HG03520 (cell line): ENCODE measurements at regions not wholly inside any gene's neighbourhood (a gene's known extent, or its start where the extent isn't known, plus 50 kb on each side); places are given as distances from the start of the nearest gene placed in this dataset.
"Not testable (repeated sequence)": the region's sequence is repeated elsewhere in the genome, so short reads cannot be mapped to it uniquely, and the experiment has no call there.

Source experiments
- ATAC-seq: cut with Tn5 transposase; IDR thresholded peaks from one replicate; pipeline ENCODE4 v1.9.1; 2021; ENCODE audit warnings: mild to moderate bottlenecking, moderate library complexity; ENCODE audit not compliant: unreplicated experiment

DNA sequence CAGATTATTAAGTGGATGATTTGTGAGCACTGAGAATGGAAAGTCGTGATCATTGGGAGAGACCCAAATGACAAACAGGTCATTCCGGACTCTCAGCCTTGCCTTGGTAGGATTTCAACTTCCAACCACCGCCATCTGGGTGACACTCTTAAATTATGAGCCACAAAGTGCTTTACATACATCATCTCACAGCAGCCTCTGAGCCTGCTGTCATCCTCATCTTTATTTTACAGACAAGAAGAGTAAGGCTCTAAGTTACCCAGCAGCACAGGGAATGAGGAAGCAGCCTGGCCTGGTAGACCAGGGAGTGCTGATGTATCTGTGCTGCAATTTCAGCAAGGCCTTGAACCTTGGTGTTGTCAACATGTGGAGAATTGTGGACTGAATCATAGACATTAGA, 105.8 kb upstream of the TRIM2 start:
- ATAC-seq, result no peak

DNA sequence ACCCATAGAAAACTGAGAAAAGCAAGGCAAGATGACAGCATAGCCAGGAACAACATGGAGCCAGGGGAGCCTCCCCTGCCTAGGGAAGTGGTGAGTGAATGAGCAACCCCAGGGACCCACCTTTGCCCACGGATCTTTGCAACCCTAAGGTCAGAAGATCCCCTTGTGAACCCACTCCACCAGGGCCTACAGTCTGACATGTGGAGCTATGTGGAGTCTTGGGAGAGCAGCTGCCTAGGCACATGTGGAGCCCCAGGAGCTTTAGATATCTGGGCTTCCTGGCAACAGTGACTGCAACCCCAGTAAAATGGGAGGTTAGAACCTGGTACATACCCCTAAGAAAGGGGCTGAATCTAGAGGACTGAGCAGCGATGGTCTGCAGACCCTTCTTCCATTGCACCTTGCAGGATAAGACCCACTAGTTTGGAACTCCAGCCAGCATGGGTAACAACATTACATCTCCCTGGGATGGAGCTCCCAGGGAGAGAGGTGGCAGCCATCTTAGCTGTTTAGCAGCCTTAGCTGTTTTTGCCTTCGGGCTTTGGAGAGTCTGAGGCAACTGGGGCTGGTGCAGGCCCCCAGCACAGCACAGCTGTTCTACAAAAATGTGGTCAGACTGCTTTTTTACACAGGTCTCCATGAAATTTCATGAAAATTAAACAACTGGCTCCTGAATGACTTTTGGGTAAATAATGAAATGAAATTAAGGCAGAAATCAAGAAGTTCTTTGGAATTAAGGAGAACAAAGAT, 104.7 kb upstream of the TRIM2 start:
- no peak for ATAC-seq

DNA sequence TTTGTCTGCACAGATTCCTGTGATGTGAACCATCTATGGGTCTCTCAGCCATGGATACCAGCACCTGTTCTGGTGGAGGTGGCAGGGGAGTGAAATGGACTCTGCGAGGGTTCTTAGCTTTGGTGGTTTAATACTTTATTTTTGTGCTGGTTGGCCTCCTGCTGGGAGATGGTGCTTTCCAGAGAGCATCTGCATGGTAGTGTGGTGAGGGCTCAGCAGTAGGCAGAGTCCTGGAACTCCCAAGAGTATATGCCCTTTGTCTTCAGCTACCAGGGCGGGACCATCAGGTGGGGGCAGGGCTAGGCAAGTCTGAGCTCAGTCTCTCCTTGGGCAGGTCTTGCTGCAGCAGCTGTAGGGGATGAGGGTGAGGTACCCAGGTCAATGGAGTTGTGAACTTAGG, 97.5 kb upstream of the TRIM2 start:
- not testable (repeated sequence) for ATAC-seq

DNA sequence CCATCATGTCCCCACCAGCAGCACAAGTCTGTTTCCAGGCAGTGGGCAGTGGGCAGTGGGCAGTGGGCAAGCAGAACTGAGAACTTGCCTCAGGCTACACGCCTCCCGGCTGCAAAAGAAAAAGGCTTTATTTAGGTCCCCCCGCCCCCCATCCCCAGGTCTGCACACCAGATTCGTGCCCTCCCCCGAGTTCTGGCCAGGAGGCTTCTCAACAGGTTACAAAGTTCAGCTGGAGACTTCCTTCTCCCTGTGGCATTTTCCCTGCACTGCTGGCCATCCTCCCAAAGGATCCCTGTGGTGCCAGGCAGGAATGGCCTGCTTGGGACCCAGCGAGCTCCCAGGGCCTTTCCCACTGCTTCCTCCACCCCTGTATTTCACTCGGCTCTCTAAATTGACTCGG, 97.0 kb upstream of the TRIM2 start:
- ATAC-seq, result no peak

DNA sequence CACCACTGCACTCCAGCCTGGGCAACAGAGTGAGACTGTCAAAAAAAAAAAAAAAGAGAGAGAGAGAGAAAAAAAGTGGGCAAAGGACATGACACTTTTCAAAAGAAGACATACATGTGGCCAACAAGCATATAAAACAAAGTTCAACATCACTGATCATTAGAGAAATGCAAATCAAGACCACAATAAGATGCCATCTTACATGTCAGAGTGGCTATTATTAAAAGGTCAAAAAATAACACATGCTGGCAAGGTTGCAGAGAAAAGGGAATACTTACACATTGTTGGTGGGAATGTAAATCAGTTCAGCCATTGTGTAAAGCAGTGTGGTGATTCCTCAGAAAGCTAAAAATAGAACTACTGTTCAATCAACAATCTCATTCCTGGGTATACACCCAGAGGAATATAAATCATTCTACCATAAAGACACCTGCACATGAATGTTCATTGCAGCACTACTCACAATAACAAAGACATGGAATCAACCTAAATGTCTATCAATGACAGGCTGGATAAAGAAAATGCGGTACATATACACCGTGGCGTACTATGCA, 94.9 kb upstream of the TRIM2 start:
- ATAC-seq, result no peak

DNA sequence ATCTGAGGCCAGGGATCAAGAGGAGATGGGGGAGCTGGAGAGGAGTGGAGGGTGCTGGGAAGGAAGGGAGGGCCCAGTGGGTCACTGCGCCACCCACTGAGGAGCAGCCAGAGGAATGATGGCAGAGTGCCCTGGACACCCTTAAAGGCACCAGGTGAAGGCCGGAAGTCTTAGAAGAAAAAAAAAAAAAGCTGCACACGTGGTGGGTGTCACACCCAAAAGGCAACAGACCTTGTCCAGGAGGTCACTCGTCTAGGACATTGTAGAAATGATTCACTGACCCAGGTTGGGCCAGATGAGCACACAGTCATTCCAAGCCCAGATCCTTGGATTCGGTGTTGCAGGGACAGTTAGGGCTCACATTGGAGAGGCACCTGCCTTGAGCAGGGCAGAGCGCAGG, 93.5 kb upstream of the TRIM2 start:
- no peak for ATAC-seq

DNA sequence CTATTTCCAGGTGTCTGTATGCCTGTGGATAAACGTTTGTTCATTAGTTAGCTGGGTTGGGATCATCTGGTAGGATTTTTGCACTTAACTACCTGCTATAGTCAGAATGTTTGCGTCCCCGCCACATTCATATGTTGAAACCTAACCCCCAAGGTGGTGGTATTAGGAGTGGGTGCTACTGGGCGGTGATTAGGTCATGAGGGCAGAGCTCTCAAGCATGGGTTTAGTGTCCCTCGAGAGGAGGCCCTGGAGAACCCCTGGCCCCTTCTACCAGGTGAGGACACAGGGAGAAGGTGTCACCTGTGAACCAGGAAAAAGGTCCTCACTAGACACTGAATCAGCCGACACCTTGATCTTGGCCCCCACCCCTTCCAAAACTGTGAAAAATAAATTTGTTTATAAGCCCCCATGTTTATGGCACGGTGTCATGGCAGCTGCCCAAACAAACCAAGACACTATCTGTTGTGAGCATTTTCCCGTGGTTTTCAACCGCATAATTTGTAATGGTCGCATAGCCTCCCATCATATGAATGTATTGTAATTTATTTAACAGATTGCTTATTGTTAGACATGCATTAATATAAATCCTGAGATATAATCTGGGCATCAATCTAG, 92.7 kb upstream of the TRIM2 start:
- no peak for ATAC-seq

DNA sequence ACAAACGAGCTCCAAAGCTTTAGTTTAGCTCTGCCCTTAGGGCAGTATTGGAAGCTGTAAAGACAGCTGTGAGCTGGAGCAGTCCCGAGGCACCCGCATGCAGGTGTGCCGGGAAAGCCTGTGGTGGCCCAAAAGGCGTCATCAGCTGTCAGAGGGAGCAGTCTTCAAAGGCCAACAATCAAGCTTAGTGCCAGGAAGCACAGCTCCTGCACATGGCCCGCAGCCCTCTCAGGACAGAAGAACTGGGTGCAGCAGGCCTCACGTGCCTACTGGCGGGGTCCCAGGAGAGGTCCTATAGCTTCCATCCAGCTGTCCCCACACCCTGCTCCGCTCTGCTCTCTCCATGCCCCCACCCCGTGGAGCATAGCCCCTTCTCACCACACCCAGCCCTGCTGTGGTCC, 92.2 kb upstream of the TRIM2 start:
- no peak for ATAC-seq

DNA sequence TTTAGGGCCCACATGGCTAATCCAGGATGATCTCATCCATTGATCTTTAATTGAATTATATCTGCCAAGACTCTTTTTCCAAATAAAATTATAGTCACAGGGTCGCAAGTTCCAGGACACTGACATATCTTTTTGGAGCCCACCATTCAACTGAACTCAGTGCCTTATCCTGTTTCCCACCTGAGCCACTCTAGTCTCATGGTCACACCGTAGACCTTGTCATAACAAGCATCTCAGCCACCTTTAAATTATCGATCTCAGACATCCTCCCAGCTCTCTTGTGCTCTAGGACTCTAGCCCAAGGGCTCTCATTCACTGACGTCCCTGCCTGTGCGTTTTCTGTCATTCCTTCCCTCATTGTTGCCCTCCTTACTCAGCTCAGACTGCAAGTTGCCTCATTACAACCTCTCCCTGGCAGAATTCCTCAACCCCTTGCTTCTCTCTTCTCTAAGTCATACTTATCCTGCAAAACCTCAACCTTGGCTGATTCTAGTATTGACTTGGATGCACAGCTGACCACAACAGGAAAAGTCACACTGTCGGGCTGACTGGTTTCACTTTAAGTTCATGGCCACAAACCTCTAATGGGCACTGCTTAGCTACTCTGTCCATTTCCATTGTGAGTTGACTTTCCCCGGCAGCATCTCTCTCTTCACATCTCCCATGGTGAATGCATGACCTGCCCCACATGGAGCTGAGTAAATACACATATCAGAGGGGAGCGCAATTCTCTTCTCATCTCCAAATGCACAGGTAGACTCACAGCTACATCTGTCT, 91.0 kb upstream of the TRIM2 start:
- ATAC-seq, result no peak

DNA sequence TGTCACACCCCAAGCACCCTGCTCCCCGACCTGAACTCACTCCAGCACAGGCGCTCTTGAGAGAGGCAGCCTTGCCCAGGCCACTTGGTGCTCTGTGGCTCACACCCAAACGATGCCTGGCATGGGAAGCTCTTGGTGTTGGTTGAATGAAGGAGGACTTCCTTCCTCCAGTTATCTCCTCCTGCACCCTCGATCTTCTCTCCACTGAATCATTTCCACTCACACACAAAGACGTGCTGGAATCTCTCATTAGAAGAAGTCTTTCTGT, 90.5 kb upstream of the TRIM2 start:
- ATAC-seq, result no peak

DNA sequence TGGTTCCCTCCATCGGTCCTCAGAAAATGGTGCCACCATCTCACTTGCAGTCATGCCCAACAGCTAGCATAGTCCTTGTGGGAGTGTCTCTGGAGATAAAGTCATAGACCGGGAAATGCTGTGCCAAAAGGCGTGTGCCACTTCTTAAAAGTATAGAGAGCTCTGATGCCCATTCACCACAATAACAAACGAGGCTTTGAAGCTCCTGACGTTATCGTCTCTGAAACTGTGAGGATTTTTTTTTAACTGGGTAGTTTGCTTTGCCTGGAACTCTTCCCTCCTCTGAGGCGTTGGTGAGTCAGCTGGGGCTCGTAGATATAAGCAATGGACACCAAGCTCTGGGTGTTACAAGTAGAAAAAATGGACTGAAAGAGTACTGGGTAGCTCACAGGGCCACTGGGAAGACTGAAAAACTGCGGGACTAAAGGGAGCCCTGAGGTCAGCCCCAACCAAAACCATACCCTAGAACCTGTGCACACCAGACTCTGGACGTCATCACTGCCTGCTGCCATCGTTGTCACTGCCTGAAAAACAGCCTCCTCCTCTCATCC, 89.4 kb upstream of the TRIM2 start:
- no peak for ATAC-seq

DNA sequence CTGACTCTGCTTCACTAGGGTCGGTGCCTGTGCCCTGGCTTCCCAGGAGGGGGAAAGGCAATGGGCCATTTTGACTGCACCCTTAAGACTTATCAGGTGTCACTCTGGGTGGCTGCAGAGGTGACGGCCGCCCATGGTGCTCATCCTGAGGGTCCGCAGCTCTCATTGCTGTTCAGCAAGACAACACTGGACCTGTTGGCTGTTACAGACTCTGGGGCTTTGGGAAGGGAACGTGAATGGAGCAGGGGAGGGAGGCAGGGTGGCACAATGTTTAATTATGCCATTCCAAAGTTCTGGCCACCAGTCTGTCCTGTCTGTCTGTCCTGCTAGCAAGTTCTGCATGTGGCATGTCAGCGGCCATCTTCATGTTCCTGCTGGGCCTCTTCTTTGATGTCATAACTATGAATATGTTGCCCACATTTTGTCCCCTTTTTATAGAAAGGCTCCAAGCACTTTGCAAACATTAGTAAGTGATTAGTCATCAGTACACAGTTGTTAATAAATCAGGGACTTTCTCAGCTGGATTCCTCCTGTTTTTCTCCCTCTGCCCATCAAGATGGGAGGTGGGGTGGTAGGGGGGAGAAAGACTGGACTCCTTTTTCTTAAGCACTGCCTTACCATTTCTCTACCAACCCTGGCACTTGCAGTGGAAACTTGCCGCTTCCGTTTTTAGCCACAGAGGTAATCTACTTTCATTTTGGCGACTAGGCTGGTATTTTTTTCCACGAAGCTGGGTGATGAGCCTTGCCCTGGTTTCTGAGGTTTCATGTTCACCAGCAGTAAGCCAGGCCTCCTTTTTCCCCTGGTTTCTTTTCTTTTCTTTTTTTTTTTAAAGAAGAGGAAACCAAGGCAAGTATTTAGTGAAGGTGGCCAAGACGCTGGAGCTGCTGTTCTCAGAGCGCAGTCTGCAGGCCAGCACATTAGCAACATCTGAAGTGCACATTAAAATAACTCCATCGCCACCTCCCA, 88.6 kb upstream of the TRIM2 start:
- ATAC-seq, result peak; percentile 64

DNA sequence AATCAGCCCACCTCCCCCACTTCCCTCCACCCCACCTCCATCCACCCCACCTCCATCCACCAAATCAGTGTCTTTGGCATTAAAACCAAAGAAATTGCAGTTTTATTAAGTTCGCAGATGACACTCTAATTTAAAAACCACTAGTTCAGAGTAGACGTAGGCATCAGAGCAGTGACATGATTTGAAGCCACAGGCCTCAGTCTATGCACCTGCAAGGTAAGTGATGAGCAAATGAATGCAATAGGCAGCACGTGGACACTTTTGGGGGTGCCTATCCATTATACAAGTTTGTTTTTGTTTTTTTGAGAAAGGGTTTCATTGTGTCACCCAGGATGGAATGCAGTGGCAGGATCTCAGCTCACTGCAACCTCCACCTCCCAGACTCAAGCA, 88.0 kb upstream of the TRIM2 start:
- no peak for ATAC-seq

DNA sequence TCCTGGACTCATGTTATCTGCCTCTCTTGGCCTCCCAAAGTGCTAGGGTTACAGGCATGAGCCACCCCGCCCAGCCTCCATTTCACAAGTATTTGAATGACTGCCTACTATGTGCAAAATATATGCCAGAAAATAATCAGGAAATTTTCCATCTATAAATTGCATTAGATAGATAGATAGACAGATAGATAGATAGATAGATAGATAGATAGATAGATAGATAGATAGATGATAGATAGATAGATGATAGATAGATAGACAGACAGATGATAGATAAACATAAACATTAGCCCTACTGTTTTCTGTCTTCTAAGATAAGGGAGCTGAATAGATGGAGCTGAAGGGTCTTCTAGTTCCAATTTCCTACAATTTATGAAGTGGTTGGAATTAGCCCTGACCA, 87.4 kb upstream of the TRIM2 start:
- no peak for ATAC-seq

DNA sequence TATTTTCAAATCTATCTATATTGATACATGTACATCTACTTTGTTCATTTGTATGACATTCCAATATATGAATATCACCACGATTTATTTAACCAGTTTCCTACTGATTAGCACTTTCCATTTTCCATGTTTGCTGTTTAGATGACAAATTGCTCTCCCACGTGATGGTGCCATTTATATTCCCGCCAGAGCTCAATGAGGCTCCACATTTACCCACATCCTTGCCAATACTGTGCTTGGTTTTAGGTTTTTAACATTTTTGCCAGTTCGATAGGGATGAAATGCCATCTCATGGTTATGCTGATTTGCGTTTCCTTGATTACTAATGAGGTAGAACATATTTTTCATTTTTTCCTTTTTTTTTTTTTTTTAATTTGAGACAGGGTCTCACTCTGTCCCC, 86.7 kb upstream of the TRIM2 start:
- no peak for ATAC-seq

DNA sequence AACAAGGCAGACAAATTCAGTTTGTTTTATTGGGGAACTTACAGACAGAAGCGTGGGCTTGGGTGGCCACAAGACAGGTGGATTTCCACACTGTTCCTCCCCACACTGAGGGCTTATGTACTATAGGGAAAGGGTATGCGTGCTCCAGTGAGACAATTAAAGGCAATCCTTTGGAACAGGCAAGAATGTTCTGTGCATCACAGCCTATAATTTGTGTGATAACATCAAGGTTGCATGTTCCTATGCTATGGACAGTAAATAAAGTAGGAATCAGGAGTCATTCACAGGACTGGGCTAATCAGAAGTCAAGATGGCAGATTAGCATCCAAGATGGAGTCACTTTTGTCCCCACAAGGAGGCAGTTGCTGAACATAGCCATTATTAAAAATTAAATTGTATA, 84.6 kb upstream of the TRIM2 start:
- ATAC-seq, result no peak

DNA sequence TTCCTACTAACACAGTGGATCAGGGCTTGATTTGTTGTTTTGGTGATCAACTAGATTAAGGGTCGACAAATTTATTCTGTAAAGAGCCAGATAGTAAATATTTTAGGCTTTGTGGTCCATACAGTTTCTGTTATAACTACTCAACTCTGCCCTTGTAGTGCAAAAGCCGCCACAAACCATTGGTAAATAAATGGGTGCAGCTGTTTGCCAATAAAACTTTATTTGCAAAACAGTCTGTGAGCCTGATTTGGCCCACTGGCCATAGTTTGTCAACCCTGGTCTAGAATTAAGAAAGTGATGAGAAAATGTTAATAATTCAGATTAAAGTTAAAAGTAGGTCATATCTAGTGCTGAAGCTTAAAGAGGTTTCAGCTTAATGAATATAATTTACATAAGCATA, 84.0 kb upstream of the TRIM2 start:
- ATAC-seq, result no peak

DNA sequence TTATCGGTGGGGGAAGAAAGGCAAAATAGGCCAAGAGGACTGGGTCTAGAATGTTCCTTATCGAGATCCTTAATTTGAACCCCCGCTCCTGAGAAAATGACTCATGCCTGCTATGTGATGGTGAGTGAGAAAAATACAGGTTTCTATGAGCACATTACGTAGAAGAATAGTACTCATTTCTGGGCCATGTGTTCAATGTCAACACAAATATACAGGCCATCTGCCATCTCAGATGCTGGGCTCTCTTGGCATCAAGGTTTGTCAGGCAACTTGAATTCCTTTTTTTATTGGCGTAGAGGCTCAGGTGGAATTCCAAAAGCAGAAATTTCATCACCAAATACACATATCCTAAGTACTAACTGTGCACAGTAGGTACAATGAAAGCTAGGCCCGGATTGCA, 81.4 kb upstream of the TRIM2 start:
- no peak for ATAC-seq

DNA sequence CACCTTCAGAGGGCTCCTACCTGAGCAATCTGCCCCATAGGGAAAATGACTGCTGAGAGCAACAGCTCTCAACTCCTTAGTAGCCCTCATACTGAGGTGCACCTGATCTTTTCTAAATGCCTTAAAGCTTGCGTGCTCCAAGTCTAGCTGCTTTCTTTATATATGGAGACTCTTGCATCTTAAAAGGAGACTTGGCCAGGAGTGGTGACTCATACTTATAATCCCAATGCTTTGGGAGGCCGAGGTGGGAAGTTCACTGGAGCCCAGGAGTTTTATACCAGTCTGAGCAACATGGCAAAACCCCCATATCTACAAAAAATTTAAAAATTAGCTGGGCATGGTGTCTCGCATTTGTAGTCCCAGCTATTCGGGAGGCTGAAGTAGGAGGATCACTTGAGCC, 78.1 kb upstream of the TRIM2 start:
- ATAC-seq, result no peak

DNA sequence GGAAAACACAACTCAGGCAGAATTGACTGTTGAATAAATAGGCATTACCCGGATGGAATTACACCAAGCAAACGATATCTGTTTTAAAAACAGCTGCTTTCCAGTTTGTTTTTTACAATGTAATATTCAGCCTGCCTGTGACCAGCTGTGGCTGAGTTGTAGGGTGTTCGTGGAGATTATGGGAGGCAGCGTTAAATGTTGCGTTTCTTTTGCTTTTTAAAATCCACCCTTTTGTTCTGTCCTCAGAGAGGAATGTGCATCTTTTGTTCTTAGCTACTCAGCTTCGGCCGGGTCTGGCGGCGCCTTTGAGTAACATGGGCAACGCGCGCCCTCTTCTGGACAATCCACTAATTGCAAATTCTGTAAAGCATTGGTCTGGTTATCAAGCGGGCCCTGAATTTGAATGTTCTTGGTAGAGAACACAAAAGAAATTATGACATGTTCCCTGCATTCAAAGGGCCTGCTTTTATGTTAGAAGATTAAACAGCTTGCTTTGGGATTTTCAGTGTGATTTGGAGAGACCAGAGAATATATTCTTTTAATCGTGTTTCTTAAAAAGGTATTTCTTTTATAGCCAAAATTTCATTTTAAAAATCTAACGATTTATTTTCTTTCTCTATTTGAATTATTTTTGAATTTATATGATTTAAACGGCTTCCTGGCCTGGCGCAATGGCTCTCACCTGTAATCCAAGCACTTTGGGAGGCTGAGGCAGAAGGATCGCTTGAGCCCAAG, 76.3 kb upstream of the TRIM2 start:
- ATAC-seq, result no peak
